ENCODE measurements at regions not wholly inside any gene's neighbourhood (a gene's known extent, or its start where the extent isn't known, plus 50 kb on each side); places are given as distances from the start of the nearest gene placed in this dataset.

DNA sequence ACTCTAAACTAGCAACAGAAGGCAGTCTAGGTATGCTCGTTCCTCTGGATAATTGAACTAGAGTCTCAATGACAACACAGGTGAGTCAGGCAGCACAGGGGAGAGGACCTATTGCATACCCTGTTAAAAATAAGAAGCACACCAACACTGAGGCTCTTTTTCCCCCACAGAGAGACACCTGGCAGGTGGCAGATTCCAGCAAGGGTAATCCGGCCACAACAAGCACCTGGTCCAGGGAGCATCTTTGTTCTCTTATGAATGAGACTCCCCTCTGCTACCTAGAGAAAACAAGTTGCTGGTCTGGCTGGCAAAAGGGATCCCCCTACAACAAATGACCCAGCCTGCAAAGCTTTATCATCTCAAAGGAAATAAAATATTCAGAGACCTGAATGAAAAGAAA lies 508.9 kb upstream of the POU3F3 start:
- no peak overlapping the region for H3K4me3 ChIP-seq (ENCODE audit: control insufficient read depth, low read depth, low read length)
- DNase-seq (ENCODE audit: low read depth) = no peak
- no peak for TF ChIP-seq CTCF (conservative IDR thresholded peaks at IDR 0.05; ENCODE audit: control insufficient read depth, insufficient read depth, low read depth, low read length)

DNA sequence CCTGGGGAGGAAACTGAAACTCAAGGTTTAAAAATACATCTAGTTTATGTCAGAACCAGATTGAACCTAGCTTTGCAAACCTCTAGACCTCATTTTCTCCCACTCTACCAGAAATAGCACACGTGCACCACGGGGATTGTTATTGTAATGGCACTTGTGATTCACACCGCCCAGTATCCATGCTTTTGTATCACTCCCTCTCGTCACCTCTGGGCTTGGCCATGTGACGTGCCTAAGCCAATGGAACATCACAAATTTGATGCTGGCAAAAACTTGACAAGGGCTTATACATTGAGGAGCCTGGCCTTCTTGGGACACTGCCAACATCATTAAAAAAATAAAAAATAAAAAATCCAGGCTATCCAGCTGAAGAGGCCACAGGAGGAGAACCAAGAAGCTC lies 495.8 kb upstream of the POU3F3 start:
- DNase-seq (ENCODE audit: low read depth) = no peak
- no peak for TF ChIP-seq CTCF (conservative IDR thresholded peaks at IDR 0.05; ENCODE audit: control insufficient read depth, insufficient read depth, low read depth, low read length)
- H3K4me3 ChIP-seq (ENCODE audit: control insufficient read depth, low read depth, low read length) = no peak overlapping the region

GRCh38 chr2:104361414-104361813 lies 492.5 kb upstream of the POU3F3 start:
- TF ChIP-seq CTCF (conservative IDR thresholded peaks at IDR 0.05; ENCODE audit: control insufficient read depth, insufficient read depth, low read depth, low read length) = no peak
- H3K4me3 ChIP-seq (ENCODE audit: control insufficient read depth, low read depth, low read length) = no peak overlapping the region
- DNase-seq (ENCODE audit: low read depth) = no peak

GRCh38 chr2:104368089-104368488 lies 485.8 kb upstream of the POU3F3 start:
- no peak overlapping the region for H3K4me3 ChIP-seq (ENCODE audit: control insufficient read depth, low read depth, low read length)
- no peak for TF ChIP-seq CTCF (conservative IDR thresholded peaks at IDR 0.05; ENCODE audit: control insufficient read depth, insufficient read depth, low read depth, low read length)
- no peak for DNase-seq (ENCODE audit: low read depth)

DNA sequence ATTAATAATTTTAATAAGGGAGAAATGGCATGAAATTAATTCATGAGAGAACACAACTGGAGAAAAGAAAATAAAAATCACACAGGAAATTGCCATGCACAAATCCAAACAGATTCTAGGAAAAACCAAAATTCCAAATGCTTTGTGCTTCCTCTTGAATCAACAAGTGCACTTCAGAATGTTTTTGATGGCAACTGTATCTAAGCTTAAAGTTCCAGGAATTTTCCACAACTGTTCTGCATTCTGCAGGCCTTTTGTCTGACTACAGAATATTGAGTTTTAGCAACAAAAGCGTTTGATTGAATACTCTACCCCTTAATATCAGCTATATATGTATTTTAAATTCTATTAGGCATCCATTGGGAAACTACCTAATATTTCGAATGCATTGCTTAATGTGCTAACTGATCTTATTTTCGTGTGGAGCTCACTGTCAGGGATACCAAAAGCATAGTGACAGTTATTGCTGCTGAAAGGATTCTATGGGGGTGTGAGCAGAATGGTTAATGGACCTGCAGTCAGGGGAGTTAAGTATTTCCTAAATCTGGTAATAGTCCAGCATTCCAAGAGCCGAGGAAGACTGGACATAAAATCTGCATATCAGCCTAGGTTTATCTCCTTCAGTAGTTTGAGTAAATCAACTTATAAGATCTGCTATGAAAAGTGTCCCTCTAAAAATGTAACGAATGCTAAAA lies 482.7 kb upstream of the POU3F3 start:
- TF ChIP-seq CTCF (conservative IDR thresholded peaks at IDR 0.05; ENCODE audit: control insufficient read depth, insufficient read depth, low read depth, low read length) = no peak
- no peak for DNase-seq (ENCODE audit: low read depth)
- no peak overlapping the region for H3K4me3 ChIP-seq (ENCODE audit: control insufficient read depth, low read depth, low read length)

DNA sequence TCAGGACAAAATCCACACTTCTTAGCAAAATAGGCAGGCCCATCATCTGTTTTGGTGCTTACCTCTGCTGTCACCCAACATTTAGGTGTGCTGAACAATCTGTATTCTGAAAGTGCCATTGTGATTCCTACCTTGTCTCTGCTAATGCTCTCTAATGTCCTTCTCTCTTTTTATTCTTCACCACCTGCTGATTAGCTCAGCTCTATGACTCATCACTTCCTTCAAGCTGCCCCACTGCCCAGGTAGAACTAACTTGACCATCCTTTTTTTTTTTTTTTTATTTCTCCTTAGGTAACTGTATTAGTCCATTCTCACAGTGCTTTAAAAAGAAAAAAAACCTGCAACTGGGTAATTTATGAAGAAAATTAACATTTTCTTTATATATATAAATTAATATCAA lies 478.7 kb upstream of the POU3F3 start:
- no peak overlapping the region for H3K4me3 ChIP-seq (ENCODE audit: control insufficient read depth, low read depth, low read length)
- DNase-seq (ENCODE audit: low read depth) = no peak
- no peak for TF ChIP-seq CTCF (conservative IDR thresholded peaks at IDR 0.05; ENCODE audit: control insufficient read depth, insufficient read depth, low read depth, low read length)
